B cell (primary cell): ENCODE measurements at regions not wholly inside any gene's neighbourhood (a gene's known extent, or its start where the extent isn't known, plus 50 kb on each side); places are given as distances from the start of the nearest gene placed in this dataset.

ENCODE experiments used
- EZH2 ChIP-seq: IDR thresholded peaks from 2 replicates; pipeline ENCODE4 v1.6.1; 2012; ENCODE audit warnings: borderline replicate concordance, low read depth, mild to moderate bottlenecking, moderate library complexity, low read length; ENCODE audit not compliant: insufficient read depth, poor library complexity, severe bottlenecking
- TF ChIP-seq, protein P1 (sequence below): fragments of 200-600 bp; IDR thresholded peaks from one replicate; pipeline ENCODE4 v1.8.0; 2022; ENCODE audit warnings: antibody characterized with exemption, mild to moderate bottlenecking

DNA sequence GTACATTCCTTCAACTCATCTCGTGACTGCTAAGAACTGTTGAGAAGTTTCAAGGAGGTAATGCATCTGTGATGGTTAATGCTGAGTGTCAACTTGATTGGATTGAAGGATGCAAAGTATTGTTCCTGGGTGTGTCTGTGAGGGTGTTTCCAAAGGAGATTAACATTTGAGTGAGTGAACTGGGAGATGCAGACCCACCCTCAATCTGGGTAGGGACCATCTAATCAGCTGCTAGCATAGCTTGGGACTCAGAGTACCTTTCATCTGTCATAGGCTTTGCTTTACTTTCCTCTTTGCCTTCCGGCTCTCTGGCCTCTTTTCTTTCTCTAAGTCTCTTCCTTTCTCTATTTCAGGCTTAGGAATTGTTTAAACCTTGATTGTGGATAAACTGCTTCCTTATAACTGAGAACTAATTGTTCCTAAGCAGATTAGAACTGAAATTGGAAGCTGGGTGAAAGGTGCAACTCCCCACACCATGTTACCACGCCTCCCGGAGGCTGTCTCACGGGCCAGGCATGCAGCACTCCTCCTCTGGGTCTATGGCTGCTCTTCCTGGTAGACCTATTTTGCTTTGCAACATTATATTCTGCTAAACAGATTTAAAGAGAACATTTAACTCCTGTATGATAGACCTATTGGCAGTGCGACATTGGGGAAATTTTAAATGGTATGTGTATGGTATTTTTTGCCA is 298.2 kb downstream of the CCSER2 start:
- TF ChIP-seq, protein P1, sequence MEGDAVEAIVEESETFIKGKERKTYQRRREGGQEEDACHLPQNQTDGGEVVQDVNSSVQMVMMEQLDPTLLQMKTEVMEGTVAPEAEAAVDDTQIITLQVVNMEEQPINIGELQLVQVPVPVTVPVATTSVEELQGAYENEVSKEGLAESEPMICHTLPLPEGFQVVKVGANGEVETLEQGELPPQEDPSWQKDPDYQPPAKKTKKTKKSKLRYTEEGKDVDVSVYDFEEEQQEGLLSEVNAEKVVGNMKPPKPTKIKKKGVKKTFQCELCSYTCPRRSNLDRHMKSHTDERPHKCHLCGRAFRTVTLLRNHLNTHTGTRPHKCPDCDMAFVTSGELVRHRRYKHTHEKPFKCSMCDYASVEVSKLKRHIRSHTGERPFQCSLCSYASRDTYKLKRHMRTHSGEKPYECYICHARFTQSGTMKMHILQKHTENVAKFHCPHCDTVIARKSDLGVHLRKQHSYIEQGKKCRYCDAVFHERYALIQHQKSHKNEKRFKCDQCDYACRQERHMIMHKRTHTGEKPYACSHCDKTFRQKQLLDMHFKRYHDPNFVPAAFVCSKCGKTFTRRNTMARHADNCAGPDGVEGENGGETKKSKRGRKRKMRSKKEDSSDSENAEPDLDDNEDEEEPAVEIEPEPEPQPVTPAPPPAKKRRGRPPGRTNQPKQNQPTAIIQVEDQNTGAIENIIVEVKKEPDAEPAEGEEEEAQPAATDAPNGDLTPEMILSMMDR, result no peak
- TF ChIP-seq EZH2, result no peak
